Left lung (tissue), 4 donors: ENCODE measurements at regions not wholly inside any gene's neighbourhood (a gene's known extent, or its start where the extent isn't known, plus 50 kb on each side); places are given as distances from the start of the nearest gene placed in this dataset.
"Not testable (repeated sequence)": the region's sequence is repeated elsewhere in the genome, so short reads cannot be mapped to it uniquely, and the experiment has no call there.

ENCODE experiments used
- ATAC-seq: fragments of 200-7000 bp; cut with Tn5 transposase; one replicate; pipeline ENCODE4 v1.9.1; 2020; ENCODE audit warnings: moderate library complexity
- DNase-seq, 4 donors: peaks; one replicate each; pipeline ENCODE4 v3.0.0-alpha.2; 2013 to 2020
- H3K27ac ChIP-seq, 2 donors: fragments of 200-600 bp; sonication (generic) in 1 of 2; one replicate each; pipeline versions ENCODE4 v1.5.0 to v1.8.0; 2020 to 2021
- H3K27me3 ChIP-seq, 2 donors: fragments of 200-600 bp; sonication (generic) in 1 of 2; one replicate each; pipeline versions ENCODE4 v1.5.0 to v1.8.0; 2020 to 2021
- H3K36me3 ChIP-seq, 2 donors: fragments of 200-600 bp; sonication (generic) in 1 of 2; one replicate each; pipeline versions ENCODE4 v1.5.0 to v1.8.0; 2020 to 2021
- H3K4me1 ChIP-seq, 2 donors: fragments of 200-600 bp; one replicate each; pipeline ENCODE4 v1.8.0; 2021
- H3K4me3 ChIP-seq, 2 donors: fragments of 200-600 bp; sonication (generic) in 1 of 2; one replicate each; pipeline versions ENCODE4 v1.5.0 to v1.8.0; 2020 to 2021; ENCODE audit warnings: mild to moderate bottlenecking in 1 of 2
- H3K9me3 ChIP-seq, 2 donors: fragments of 200-600 bp; sonication (generic) in 1 of 2; one replicate each; pipeline versions ENCODE4 v1.5.0 to v1.8.0; 2020 to 2021
- CTCF ChIP-seq, 2 donors: fragments of 200-600 bp; sonication (generic) in 1 of 2; IDR thresholded peaks; one replicate each; pipeline versions ENCODE4 v1.5.0 to v1.8.0; 2021; ENCODE audit warnings: antibody characterized with exemption in 2 of 2
- intact Hi-C, 2 donors: fragments of 100-400 bp; cut with DNase I; formaldehyde crosslinking; loops; one replicate each; pipeline versions ENCODE4 v1.11.2 to v1.14.2; 2022
- donor health status: DM: no; HTN: yes; CAD: no.
- donor health status: DM: no; HTN: no; CAD: no.

- ATAC-seq, DNase-seq, H3K36me3 ChIP-seq, H3K4me3 ChIP-seq, H3K9me3 ChIP-seq, intact Hi-C loops, H3K27me3 ChIP-seq, H3K27ac ChIP-seq: not testable (repeated sequence)
- peaks cover 0 to 11% of the 10 kb centered on the region in 2 donors for H3K4me1 ChIP-seq
Measured at GRCh38 chr10:45056806-45057205, 56.1 kb downstream of the ZNF22 start.

GRCh38 chr10:45058580-45058979, 57.9 kb downstream of the ZNF22 start:
- intact Hi-C loops, result no loop called here
- peak; percentile 17 for ATAC-seq
- no peak for DNase-seq

GRCh38 chr10:45058992-45059561, 58.4 kb downstream of the ZNF22 start:
- no peak for TF ChIP-seq CTCF (IDR thresholded peaks at IDR 0.05)
- no peaks in the 10 kb centered on the region for H3K9me3 ChIP-seq
- no peak for DNase-seq
- ATAC-seq, result no peak
- H3K36me3 ChIP-seq, result no peaks in the 10 kb centered on the region
- H3K27ac ChIP-seq, result peak overlapping the region in 1 of 2 donors; percentile 57
- no peak overlapping the region for H3K4me3 ChIP-seq
- H3K4me1 ChIP-seq, result peaks cover 0 to 19% of the 10 kb centered on the region in 2 donors
- intact Hi-C loops, result no loop called here
- no peaks in the 10 kb centered on the region for H3K27me3 ChIP-seq

More at GRCh38 chr10:45058580-45058979, 57.9 kb downstream of the ZNF22 start:
- Histone ChIP-seq H3K4me3 (no peak overlapping the region), H3K9me3 (no peaks in the 10 kb centered on the region), H3K27me3 (no peaks in the 10 kb centered on the region), H3K36me3 (no peaks in the 10 kb centered on the region), H3K4me1 (peaks cover 0 to 18% of the 10 kb centered on the region in 2 donors), H3K27ac (peak overlapping the region in 1 of 2 donors; percentile 57)
- no peak for TF ChIP-seq CTCF (IDR thresholded peaks at IDR 0.05)

- no peak for TF ChIP-seq CTCF (IDR thresholded peaks at IDR 0.05)
- intact Hi-C loops, result no loop called here
- no peak overlapping the region for H3K4me3 ChIP-seq
- DNase-seq (no peak), ATAC-seq (no peak)
- H3K27me3 ChIP-seq, result no peaks in the 10 kb centered on the region
- H3K4me1 ChIP-seq, result peaks cover 0 to 19% of the 10 kb centered on the region in 2 donors
- H3K9me3 ChIP-seq, result no peaks in the 10 kb centered on the region
- no peak overlapping the region for H3K27ac ChIP-seq
- no peaks in the 10 kb centered on the region for H3K36me3 ChIP-seq
Measured at GRCh38 chr10:45059632-45060031, 58.9 kb downstream of the ZNF22 start.

- intact Hi-C loops, result no loop called here
Measured at GRCh38 chr10:45061982-45062381, 61.3 kb downstream of the ZNF22 start.

More at GRCh38 chr10:45061982-45062381, 61.3 kb downstream of the ZNF22 start:
- H3K4me3 ChIP-seq, result no peak overlapping the region
- H3K4me1 ChIP-seq, result peaks cover 0 to 19% of the 10 kb centered on the region in 2 donors
- TF ChIP-seq CTCF (IDR thresholded peaks at IDR 0.05), result no peak
- H3K9me3 ChIP-seq, result no peaks in the 10 kb centered on the region
- H3K36me3 ChIP-seq, result no peaks in the 10 kb centered on the region
- no peaks in the 10 kb centered on the region for H3K27me3 ChIP-seq
- H3K27ac ChIP-seq, result no peak overlapping the region
- ATAC-seq (no peak), DNase-seq (no peak)
